ENCODE measurements at regions not wholly inside any gene's neighbourhood (a gene's known extent, or its start where the extent isn't known, plus 50 kb on each side); places are given as distances from the start of the nearest gene placed in this dataset.

DNA sequence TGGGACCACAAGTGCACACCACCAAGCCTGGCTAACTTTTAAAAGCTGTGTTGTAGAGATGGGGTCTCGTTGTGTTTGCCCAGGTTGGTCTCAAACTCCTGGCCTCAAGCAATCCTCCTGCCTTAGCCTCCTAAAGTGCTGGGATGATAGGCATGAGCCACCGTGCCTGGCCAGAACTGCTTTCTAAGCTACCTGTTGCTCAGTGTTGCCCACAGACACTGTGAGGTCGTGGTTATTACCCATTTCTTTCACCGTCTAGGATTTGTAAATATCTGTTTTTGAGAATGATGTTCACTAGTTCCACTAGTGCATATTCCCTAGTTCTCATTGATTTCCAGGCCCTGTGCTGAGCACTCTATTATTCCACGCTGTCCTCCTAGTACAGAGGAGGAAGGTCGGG is 51.4 kb upstream of the FAM89A start (continued):
- TF ChIP-seq, protein P1, sequence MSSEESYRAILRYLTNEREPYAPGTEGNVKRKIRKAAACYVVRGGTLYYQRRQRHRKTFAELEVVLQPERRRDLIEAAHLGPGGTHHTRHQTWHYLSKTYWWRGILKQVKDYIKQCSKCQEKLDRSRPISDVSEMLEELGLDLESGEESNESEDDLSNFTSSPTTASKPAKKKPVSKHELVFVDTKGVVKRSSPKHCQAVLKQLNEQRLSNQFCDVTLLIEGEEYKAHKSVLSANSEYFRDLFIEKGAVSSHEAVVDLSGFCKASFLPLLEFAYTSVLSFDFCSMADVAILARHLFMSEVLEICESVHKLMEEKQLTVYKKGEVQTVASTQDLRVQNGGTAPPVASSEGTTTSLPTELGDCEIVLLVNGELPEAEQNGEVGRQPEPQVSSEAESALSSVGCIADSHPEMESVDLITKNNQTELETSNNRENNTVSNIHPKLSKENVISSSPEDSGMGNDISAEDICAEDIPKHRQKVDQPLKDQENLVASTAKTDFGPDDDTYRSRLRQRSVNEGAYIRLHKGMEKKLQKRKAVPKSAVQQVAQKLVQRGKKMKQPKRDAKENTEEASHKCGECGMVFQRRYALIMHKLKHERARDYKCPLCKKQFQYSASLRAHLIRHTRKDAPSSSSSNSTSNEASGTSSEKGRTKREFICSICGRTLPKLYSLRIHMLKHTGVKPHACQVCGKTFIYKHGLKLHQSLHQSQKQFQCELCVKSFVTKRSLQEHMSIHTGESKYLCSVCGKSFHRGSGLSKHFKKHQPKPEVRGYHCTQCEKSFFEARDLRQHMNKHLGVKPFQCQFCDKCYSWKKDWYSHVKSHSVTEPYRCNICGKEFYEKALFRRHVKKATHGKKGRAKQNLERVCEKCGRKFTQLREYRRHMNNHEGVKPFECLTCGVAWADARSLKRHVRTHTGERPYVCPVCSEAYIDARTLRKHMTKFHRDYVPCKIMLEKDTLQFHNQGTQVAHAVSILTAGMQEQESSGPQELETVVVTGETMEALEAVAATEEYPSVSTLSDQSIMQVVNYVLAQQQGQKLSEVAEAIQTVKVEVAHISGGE (CRISPR knock-in tag; IDR thresholded peaks at IDR 0.05), result no peak
- no peak for TF ChIP-seq MYB (IDR thresholded peaks at IDR 0.05; ENCODE audit: borderline replicate concordance, low read depth, low read length)
- TF ChIP-seq BACH1 (IDR thresholded peaks at IDR 0.05; ENCODE audit: borderline replicate concordance), result no peak
- TF ChIP-seq CBX3 (IDR thresholded peaks at IDR 0.05; ENCODE audit: borderline replicate concordance, low read depth), result no peak
- TF ChIP-seq MTA2 (IDR thresholded peaks at IDR 0.05; ENCODE audit: low read depth), result no peak
- TF ChIP-seq ZNF24 (IDR thresholded peaks at IDR 0.05), result no peak

Data from GM12878 (cell line).